NT2/D1 (cell line): ENCODE measurements at regions not wholly inside any gene's neighbourhood (a gene's known extent, or its start where the extent isn't known, plus 50 kb on each side); places are given as distances from the start of the nearest gene placed in this dataset.

Experiments
- YY1 ChIP-seq: IDR thresholded peaks from 2 replicates; pipeline ENCODE4 v1.6.1; 2011; ENCODE audit not compliant: insufficient read length, insufficient read depth
- ZNF274 ChIP-seq: IDR thresholded peaks from 2 replicates; pipeline ENCODE4 v1.6.1; 2011; ENCODE audit warnings: mild to moderate bottlenecking, low read depth, low read length

GRCh38 chr10:57165671-57166070 lies 804.6 kb upstream of the ZWINT start:
- TF ChIP-seq ZNF274 = no peak
- no peak for TF ChIP-seq YY1
